Stimulated activated CD4-positive, alpha-beta T cell treated with anti-CD3 and anti-CD28 coated beads, Interleukin-15, amount 100 ng/mL, for 24 hours (primary cell): ENCODE measurements at regions not wholly inside any gene's neighbourhood (a gene's known extent, or its start where the extent isn't known, plus 50 kb on each side); places are given as distances from the start of the nearest gene placed in this dataset.

Experiments
- DNase-seq: peaks from one replicate; pipeline ENCODE4 v3.0.0-alpha.2; 2020

DNA sequence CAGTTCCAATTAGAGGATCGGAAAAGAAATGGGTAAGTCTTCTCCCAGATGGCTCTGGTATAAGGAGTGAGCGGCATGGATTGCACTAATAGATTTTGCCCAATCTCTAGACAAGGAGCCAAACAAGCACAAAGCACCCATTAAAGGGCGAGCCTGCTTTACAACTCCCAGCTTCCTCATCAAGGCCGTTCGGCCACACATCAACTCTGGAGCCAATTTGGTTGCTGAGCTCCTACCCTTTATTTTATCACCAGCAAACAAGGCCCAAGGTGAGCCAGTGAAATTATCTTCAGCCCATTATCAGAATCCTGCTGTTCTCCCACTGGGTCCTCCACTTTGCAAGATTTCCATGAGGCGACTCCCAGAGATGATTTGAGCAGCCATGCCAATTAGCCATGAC lies 292.2 kb upstream of the NPVF start:
- DNase-seq, result no peak

DNA sequence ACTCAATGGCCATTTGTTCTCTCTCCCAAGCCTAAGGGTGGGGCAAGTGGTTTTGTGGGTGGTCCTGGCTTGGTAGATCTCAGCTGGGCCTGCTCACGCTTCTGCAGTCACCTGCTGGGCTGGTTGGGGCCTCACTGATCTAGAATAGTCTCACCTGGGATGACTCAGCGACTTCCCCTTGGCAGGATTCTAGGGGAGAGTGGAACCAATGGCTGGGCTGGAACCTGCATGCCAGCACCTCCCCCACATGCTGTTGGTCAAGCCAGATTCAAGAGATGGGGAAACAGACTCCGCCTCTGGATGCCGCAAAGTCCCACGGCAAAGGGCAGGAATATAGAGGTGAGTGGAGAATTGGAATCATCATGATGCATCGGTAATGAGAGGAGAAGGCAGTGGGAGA lies 292.9 kb upstream of the NPVF start:
- no peak for DNase-seq

DNA sequence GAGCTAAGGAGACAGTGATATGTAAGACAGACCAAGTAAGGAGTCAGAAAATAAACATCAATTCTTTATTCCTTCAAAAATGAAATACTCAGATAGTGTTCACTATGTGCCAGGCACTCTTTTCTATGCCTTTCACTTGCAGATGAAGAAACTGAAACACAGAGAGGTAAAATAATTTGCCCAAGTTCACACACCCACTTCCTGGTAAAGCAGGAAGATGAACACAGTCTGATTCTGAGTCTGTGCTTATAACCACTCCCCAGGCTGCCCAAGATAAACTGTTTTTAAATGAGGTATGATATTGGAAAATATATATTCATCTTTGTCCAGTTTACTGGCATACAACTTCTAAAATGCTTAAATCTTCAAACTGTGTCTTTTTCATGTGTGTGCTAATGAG lies 294.4 kb upstream of the NPVF start:
- DNase-seq, result no peak

GRCh38 chr7:25527665-25528170 lies 299.4 kb upstream of the NPVF start:
- no peak for DNase-seq

DNA sequence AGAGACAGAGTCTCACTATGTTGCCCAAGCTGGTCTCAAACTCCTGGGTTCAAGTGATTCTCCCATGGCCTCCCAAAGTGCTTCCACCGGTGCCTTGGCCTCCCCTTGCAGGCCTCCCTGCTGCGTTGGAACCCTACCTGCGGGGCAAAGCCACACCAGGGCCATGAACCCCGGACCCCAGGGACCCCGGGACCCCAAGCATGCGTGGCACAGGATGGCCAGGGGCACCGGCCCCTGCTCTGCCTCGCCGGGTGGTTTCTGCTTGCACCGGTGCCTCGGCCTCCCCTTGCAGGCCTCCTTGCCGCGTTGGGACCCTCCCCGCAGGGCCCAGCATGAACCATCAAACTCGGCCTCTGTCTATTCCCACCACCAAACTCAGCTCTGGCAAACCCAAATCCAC lies 301.0 kb upstream of the NPVF start:
- DNase-seq, result no peak

GRCh38 chr7:25536851-25537250 lies 308.6 kb upstream of the NPVF start:
- DNase-seq, result no peak

- no peak for DNase-seq
Measured at GRCh38 chr7:25537662-25538375, 309.5 kb upstream of the NPVF start.

- DNase-seq, result no peak
Measured at GRCh38 chr7:25541094-25541821, 313.0 kb upstream of the NPVF start.

DNA sequence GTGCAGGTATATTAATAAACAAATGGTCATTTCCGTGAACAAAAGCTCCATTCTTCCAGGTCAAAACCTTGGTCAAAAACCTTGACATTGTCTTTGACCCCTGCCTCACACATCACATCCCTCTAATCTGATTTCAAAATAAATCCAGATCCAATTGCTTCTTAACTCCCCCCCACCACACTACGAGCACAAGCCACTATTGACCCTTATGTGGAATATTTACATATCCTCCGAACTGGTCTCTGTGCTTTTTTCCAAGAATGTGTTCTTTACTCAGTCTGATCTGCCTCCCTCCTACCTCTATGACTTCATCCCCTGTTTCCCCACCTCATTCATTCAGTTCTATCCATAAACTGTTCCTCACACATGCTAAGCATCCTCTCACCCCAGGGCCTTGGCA lies 313.6 kb upstream of the NPVF start:
- no peak for DNase-seq

DNA sequence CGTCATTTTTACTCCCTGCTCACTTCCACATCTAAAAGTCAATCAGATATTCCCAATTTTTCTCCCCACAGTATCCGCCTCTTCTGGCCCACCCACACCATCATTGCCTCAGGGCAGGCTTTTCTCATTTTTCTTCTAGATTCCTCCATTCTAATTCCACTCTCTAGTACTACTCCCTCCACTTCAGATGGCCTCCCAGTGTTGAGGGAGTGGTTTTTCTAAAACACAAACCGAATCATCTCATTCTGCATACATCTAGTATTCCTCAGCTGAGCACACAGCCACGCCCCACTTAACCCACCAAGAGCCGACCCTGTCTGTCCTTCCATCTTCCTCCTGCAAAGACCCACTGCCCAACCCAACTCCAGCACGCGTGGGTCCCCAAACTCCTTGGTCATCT lies 314.9 kb upstream of the NPVF start:
- no peak for DNase-seq

DNA sequence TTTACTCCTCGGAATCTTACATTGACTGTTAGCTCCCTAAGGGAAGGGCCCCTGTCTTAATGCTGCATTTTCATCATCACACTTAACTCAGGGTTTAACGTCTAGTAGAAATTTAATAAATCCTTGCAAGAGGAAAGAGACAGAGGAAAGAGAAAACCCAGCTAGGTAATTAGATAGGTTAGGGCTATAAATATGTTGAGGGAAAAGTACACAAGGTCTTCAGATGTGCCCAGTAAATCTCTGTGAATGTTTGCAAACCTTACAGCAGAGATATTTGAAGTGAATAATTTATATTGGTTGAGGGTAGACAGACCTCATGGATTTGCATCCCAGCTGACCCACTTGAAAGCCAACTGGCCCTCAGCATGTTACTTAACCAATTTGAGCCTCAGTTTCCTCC lies 315.5 kb upstream of the NPVF start:
- no peak for DNase-seq

GRCh38 chr7:25544254-25544653 lies 316.0 kb upstream of the NPVF start:
- DNase-seq, result no peak

- DNase-seq, result no peak
Measured at GRCh38 chr7:25545124-25546008, 317.1 kb upstream of the NPVF start.

DNA sequence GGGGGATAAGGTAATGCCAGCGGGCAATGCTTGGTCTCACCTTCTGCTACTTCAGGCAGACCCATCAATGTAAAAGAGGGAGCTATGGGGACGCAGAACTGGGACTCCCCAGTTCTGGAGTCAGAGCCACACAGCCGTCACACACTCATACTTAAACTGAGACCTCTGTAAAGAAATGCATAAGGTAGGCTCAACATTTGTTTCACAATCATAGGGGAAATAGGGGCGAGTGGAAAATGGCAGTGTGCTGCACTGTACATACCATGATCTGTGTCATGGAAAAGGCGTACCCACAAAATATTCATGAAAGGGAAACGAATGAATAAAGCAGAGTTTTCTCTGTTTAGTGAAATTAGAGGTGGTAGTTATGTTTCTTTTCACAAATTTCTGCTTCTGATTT lies 318.0 kb upstream of the NPVF start:
- DNase-seq, result no peak

DNA sequence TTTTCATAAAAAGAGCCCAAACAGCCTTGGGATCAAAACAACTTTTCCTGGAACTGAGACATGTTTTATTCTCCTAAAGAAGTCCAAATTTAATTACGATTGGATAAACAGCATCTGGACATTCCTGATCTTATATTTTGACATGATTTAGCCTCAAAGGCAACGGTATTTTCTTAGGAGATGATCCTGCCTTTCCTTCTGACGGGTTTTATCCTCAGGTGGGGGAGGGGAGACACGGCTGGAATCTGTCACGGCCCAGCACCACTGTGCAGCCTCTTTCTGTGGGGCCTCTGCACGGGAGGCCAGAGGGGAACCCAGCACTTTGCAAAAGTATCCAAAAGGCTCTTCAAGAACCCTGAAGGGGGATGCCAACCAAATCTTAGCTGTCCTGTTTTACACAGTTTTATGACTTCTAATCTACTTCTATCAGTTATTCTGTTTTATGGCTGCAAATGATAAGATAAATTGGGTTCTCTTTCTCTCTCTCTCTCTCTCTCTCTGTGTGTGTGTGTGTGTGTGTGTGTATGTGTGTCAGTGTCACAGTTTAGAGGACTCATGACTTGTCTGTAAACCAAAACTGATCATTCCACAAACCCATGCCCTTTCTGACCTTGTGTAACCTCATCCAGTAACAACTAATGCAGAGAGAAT lies 321.1 kb upstream of the NPVF start:
- no peak for DNase-seq

GRCh38 chr7:25550149-25550548 lies 321.9 kb upstream of the NPVF start:
- no peak for DNase-seq

GRCh38 chr7:25552998-25553397 lies 324.7 kb upstream of the NPVF start:
- no peak for DNase-seq

- DNase-seq, result no peak
Measured at GRCh38 chr7:25553580-25554291, 325.4 kb upstream of the NPVF start.

- no peak for DNase-seq
Measured at GRCh38 chr7:25557379-25557917, 329.2 kb upstream of the NPVF start.

DNA sequence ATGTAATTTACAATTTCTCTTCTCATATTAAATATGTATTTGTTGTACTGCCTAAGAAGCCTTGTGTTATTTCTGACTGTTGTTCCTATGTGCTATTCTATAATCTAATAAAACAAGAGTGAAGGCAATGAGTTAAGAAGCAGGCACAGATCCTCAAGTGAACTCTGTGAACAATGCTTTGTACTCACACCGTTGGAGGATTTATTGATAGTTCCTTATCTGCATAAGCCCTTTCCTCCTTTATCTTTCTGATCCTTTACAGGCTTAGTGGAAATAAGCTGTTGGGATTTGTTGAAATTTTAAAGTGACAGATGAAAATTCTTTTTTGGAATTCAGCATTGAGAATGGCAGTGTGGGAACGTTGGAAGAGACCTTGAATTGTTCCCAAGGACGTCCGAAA lies 329.6 kb upstream of the NPVF start:
- DNase-seq, result no peak

- no peak for DNase-seq
Measured at GRCh38 chr7:25558605-25559004, 330.3 kb upstream of the NPVF start.
